NCI-H2029 (cell line): ENCODE measurements at regions not wholly inside any gene's neighbourhood (a gene's known extent, or its start where the extent isn't known, plus 50 kb on each side); places are given as distances from the start of the nearest gene placed in this dataset.

Experiments used
- DNase-seq: peaks from one replicate; lab custom pipeline; 2025; lab: John Stamatoyannopoulos, UW

DNA sequence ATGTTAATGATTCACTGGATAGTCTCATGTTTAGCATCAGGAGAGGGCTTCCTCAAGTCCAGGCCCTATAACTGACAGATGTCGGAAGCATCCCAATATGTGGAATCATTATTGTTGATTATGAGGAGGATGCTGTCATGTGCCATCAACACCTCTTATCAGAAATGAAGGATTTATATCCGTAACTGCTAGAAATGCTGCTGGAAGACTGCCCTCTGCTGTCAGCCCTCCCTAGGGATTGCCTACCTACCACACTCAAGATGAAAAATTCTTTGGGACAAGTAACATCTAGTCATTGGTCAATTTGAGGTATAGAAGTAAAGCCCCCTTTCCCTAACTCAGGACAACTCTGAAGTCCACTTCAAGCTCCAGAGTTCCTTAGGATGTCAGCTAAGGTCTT lies 1166.5 kb upstream of the NXPH2 start:
- DNase-seq: no peak

DNA sequence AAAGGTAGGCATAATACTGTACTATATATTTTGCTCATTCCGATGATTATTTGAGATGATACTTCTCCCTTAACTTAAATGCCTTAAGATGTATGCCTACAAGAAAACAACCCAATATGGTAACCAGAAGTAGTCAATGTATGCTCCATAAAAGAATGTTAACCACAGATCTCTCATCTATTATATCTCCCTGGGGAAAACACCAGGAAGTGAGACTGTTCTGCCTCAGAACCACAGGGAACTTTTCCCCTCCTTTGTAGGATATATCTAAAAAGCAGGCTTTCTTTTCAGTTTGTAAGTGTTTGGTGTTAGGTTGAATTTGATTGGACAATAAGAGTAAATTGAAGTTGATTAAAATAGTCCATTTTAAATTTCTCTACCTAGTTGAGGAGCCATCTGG lies 1160.5 kb upstream of the NXPH2 start:
- DNase-seq: no peak

DNA sequence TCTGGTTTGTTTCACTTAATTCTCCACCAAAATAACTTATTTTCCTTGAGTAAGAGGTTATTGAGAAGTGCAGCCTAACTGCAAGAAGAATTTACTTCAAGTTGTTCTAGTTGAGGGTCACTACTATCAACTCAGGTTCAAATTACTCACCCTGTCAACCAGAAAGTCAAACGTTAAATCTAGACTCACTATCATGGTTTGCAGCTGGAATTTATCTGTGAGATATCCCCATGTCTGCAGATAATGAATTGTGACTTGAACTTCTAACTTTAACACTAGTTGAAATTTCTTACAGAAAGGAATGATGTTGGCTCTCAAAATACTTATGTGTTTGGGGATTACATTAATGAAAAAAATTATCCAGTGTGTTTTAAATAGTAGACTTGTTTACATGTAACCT lies 1145.7 kb upstream of the NXPH2 start:
- no peak for DNase-seq

DNA sequence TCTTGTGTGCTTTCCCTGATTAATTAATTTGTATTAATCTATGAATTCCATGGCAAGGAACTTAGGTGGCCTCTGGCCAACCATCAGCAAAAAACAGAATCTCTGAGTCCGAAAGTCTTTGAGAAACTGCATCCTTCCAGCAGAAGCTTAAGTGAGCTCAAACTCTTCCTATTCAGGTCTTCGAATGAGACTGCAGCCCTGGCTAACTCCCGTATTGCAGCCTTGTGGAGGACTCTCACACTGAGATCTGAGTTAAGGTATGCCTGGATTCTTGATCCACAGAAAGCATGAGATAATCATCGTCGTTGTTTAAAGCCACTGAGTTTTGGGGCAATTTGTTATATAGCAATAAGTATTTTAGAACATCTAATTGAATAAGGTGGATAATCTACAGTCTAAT lies 1143.9 kb upstream of the NXPH2 start:
- DNase-seq: no peak

DNA sequence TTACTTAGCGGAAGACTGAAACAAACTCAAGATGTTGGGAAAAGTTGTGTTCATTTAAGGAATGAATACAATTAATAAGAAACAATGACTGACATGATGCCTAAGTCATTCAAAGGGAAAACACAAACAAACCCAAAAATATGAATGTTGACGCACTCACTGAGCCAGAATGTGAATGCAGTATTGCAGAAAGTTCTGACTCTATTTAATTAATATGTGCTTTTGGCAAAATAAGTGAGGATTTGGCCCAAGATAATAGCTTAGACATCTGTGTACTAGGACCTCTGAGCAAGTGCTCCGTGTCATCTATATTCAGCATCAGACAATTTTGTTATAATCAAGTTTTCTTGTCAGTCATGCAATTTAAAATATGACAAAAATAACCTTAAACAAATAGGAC lies 1138.8 kb upstream of the NXPH2 start:
- DNase-seq: no peak

DNA sequence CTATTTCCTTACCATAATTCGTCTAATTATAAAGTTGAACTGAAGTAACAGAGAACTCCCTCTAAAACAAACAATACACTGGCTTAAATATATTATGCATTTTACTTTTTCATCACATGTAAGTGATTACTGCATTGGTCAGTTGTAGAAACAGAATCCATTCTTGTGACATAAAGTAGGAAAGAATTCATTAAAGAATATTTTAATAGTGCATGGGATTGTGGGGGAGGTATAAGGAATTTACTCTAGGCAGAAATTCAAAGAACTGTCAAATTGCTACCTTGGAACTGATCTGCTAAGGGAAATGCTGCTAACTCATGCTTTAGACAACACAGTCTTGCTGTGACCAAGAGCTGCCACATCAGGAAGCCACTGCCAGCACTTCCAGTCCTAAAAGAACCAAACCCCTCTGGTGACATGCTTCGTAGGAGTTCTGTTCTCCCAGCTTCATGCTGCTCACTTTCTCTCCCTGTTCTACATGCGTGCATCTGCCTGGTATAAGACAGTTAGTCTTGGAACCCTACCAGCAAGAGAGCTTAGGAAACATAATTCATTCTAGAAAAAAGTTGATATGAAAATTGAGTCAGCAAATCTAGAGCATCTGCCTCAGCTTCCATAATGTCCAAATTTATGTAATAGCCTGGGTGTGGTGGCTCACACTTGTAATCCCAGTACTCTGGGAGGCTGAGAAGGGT lies 1137.6 kb upstream of the NXPH2 start:
- DNase-seq: no peak

DNA sequence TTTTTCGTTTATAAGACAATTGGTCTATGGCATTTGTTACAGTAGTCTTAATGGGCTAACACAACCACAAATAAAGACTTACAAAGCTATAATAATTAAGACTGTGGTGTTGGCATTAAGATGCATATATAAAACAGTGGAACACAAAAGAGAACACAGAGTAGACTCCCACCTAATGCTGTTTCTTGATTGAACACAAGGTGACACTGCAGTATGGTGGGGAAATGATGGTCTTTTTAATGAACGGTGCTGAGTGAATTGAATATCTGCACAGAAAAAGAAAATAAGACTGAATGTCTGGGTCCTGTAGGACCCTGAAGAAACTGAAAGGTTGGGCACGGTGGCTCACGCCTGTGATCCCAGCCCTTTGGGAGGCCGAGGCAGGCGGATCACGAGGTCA lies 1136.6 kb upstream of the NXPH2 start:
- DNase-seq: no peak

DNA sequence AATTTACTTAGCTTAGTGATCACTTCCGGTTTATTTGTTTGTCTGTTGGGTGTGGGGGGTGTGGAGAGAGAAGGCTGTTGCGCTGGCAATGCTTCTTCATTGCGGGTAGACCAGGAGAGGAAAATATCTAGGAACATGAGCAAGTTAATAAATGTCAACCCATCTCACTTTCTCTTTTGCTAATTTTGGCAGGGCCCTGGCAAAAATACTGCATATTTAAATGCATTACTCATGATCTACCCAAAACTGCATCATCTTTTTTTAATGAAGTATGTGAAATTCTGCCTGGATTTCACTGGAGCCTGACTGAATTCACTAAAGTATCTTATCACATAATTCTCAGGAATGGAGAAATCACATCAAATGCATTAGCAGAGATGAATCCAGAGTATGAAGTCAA lies 1131.0 kb upstream of the NXPH2 start:
- DNase-seq: no peak

DNA sequence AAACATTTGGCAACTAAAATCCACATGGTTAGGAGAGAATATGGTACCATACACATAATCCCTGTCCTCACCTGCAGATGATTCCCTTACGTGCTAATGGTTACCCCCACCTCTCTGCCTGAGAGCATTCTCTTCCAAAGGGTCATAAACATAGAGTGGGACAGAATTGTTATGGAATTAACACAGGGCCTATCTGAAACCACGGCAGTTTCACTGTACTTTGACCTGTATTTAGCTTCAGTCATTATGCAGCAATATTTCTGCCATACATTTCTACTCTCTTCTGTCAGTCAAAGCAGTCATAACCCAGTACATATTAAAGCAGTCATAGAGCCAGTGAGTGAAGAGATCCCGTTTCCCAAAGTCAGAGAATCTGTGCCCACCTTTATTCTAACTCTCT lies 1128.9 kb upstream of the NXPH2 start:
- DNase-seq: no peak

DNA sequence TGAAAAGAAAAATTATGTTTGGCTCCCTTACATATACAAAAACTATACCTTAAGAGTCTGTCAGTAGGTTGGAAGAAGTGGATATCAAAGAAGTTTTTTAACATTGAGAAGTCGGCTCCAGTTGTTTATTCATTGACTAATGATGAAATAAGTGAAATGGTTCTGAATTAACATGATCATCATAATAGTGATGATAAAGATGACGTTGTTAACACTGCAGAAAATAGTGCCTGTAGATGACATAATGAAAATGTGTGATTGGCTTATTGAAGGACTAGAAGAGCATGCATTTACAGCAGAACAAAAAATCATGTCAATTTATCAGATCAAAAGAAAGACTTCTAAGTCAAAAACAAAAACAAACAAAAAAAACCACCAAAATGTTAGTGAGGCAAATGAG lies 1125.4 kb upstream of the NXPH2 start:
- no peak for DNase-seq

DNA sequence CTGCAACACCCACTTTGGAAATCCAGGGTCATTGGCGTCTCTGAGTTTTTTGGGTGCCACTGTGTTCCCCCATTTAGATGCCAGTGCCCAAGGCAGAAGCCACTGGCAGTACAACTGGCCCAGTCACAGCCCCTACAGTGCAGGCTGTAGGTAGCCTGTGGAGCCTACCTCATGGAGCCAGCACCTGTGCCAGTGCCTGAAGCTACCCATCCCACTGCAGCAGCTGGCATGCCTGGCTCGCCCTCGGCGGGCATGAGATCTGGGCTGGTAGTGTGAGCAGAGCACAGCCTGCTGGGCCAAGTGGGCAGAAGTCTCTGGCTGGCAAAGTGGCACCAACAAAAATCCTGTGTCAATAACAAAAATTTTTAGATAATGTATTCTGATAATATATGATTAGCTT lies 1111.4 kb upstream of the NXPH2 start:
- no peak for DNase-seq

DNA sequence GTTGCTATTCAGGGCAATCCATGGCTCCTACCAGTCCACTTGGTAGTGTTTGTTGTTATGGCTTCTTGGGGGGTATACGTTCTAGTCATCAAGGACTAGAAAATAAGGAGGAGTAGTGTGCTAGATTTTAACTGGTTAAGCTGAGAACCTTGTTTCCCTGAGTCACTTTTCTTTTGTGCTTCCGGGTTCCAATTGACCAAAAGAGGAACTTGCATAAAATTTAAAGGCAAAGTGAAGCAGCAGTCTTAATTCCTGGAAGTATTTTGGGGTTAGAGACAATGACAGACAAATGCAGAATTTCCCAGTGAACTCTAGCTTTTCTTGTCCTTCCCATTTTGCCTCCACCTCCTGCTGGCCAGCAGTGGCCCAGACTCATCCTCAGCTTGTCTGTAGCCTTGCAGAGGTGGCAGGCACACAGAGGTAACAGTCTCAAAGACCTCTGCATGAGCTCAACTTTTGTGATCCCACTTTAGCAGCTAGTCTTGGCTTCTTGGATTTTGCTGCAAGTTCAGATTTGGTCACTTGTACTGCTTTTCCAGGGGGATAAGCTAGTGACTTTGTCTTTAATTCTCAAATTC lies 1105.8 kb upstream of the NXPH2 start:
- DNase-seq: no peak

DNA sequence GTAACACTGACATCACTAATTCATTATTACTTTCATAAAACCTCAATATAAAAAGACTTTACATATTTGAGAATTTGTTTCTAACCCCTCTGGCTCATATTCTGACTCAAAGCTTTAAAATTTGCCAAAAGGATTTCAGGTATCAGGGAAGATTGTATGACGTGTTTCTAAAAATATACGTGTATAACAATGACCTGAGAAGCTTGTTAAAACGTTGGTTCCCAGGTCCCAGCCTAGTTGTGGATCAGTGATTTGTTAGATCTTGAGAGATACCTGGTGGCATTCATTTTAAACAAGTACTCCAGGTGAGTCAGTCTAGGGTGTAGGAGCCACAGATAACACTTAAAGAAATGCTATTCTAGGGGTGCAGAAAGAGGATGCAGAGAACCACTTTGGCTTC lies 1096.8 kb upstream of the NXPH2 start:
- DNase-seq: no peak

DNA sequence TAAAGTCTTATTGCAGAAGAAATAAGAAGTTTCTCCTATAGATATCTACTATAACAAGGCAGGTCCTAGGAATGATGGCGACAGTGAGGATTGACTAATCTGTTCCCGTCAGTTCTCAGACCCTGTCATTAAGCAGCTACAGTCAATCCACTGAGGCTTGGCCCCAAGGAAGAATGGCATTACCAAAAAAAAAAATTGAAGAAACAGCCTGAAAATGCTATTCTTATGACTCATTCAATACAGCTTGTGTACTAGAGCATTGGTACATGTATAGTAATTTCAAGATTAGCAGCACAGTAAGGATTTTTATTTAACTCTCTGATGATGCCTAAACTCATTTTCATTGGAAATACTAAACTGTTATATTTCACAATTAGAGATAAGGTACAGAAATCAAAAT lies 1096.1 kb upstream of the NXPH2 start:
- DNase-seq: no peak

DNA sequence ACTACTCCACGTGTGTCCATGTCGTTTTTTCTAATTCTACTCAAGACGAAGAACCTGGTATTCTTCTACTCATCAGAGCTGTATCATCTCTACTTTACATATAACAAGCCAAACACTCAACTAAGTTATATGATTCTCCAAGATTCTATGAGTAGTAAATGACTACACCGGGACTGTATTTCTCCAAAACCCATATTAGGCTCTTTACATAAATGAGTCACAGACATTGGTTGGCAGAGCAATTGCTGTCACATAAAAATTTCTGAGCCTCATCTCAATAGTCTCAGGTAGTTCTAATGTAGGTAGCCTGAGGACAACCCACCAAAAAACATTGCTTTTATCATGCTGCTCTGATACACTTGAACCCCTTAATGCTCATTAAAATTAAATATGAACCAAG lies 1092.3 kb upstream of the NXPH2 start:
- no peak for DNase-seq

DNA sequence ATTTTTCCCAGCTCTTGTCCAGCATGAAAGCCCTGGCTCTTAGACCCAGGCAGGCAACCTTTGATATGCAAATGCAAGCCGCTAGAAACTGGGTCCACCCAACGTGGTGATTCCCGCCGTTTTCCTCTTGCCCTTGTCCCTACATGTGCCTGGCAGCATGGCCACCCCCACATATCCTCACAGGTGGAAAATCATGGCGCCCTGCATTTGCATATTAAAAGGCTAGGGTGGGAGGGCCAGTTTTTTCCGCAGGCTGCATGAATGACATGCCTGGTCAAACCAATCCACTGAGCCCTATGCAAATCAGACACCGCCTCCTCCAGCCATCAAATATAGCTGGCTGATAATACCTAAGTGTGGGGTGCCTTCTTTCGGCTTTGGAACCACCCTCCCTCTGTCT lies 1091.8 kb upstream of the NXPH2 start:
- DNase-seq: no peak

DNA sequence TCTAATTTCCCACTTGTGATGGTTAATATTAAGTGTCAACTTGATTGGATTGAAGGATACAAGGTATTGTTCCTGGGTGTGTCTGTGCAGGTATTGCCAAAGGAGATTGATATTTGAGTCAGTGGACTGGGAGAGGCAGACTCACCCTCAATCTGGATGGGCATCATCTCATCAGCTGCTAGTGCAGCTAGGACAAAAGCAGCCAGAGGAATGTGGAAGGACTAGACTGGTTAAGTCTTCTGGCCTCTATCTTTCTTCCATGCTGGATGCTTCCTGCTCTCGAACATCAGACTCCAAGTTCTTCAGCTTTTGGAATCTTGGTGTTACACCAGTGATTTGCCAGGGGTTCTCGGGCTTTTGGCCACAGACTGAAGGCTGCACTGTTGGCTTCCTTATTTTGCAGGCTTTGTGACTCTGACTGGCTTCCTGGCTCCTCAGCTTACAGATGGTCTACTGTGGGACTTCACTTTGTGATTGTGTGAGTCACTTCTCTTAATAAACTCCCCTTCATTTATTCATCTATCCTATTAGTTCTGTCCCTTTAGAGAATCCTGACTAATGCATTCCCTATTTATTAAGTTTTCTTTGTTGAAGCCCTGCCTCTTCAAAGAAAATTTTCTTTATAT lies 1087.5 kb upstream of the NXPH2 start:
- no peak for DNase-seq

DNA sequence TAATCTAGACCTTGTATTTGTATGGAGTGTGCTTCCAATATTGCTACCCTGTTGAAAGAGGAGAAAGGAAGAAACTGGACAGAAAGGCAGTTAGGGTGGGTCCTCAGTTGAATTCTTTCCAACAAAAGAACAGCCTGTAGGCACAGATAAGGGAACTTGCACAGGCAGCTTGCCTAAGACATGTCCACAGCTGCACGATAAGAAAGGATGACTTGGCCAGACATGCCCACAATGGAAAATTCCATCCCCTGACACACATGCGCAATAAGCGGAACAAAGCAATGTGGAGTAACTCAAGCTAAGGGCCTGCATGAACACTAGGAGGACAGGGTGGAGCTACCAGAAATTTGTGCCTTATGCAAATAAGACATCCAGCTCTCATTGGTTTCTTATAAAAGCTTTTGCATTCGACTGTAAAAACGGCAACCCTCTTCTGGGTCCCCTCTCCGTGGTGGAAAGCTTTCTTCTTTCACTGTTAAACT lies 1084.7 kb upstream of the NXPH2 start:
- no peak for DNase-seq

DNA sequence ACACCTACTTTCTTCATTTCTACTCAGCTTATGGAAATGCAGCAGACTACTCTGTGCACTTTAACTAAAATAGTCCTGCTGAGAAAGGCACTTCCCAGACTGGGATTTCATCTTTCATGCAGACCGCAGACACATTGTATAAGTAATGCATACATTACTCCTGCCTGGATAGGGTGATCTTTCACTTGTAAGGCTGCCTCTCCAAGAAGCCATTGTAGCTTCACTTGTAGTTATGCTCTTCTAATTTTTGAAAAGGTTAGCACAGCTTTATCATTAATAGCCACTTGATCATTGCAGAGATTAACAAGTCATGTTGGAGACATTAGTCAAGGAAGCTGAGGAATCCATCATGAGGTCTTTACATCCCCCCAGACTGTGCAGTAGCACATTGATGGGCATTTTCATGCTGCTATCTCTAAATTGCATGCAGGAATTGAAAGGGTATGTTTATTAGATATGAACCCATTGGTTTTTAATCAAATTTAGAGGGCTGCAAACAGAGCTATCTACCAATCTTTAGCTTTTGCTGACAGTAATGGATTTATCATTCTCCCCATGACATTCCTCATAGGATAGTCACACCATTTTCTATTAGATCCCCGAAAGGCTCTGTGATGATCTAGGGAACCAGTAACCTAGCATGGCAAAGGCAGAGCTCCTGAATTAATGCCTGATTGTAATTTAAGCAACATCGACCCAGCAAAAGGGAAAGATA lies 1074.7 kb upstream of the NXPH2 start:
- no peak for DNase-seq

DNA sequence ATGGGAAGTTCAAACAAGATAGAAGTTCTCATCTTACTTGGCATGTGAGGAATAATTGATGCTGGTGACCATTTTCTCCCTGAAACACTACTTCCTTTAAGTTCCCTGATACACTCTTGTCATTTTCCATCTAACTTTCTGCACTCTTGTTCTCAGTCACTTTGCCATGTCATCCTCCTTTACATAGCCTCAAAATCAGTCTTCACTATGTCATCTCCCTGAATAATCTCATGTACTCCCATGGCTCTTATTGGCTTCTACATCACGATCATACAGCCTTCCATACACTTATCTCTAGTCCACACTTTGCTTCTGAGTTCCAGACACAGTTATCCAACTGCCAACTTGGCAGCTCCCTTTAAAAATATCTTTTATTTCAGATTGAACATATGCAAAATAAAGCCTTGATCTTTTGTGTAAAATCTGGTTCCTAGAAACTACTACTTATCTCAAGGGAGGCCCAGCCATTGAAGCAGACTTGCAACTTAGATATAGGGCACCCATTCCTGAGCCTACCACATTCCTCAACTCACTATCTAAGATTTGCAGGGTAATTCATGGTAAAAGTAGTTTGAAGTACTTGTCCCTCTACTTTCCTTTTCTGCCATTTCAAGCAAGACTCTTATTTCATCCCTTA lies 1070.2 kb upstream of the NXPH2 start:
- DNase-seq: no peak

DNA sequence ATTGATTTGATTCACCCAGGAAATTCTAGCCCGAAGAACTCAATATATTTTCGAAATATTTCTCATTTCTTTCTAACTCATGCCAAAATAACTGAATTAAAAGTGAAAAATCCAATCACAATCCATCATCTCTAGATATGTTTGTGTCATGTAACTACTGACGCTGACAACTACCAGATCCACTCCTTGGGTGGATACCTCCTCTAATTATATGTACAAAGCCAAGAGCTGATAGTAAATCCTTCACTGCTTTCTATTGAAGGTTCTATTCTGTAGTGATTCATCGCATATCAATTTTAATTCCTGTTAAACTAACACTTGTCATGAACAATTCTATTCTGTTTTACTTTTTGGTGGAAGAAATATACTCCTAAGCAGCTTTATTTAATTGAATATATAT lies 1056.6 kb upstream of the NXPH2 start:
- DNase-seq: no peak

DNA sequence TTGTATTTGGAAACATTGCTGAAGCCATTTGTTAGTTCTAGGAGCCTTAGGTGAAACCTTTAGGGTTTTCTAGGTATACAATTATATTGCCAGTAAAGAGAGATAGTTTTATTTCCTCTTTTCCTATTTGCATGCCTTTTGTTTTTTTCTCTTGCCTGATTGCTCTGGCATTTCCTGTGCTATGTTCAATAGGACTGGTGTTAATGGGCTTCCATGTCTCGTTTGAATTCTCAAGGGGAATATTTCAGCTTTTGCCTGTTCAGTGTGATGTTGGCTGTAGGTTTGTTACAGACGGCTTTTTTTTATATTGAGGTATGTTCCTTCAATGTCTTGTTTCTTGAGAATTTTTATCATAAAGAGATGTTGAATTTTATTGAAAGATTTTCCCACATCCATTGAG lies 1054.9 kb upstream of the NXPH2 start:
- no peak for DNase-seq

DNA sequence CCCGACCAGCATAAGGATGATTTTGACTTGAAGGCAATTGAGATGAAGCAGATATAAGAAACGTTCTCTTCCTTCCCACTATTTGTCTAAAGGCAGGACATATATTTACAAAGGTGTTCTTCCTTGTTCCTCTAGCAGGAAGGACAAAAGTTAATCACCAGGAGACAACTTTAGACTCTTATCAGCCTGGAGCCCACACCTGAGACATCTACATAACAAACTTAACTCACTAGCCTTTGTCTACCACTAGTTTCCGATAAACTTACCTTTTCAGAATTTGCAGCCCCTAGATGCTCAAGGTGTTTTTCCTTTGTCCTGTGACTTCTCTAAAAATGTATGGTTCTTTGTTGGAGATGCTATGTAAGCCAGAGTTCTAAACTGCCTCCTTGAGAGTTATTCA lies 1047.8 kb upstream of the NXPH2 start:
- DNase-seq: no peak
